Hematopoietic multipotent progenitor cell (in vitro differentiated cells): ENCODE measurements at regions not wholly inside any gene's neighbourhood (a gene's known extent, or its start where the extent isn't known, plus 50 kb on each side); places are given as distances from the start of the nearest gene placed in this dataset.
"Not testable (repeated sequence)": the region's sequence is repeated elsewhere in the genome, so short reads cannot be mapped to it uniquely, and the experiment has no call there.

ENCODE experiments used
- DNase-seq, 3 donors: peaks; one replicate each; pipeline ENCODE4 v3.0.0-alpha.2; 2011 to 2015; ENCODE audit warnings: low read depth in 2 of 3, low spot score in 2 of 3

DNA sequence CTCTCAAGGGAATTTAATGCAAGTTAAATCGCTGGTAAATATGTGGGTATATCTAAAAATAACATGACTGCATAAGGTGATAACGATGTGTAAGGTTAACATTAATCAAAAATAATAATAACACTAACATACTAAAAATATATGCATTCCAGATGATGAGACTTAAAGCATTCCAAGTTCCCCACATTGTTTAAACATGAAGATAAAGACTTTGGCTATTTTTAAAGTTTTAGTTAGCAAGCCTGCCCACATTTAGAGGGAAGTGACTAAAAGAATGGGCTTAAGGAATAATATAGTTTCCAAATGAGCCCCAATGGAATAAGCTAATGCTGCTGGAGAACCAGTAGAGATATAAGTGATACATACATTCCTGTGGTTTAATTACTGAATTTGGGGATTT lies 941.3 kb downstream of the TBC1D32 start:
- no peak for DNase-seq

DNA sequence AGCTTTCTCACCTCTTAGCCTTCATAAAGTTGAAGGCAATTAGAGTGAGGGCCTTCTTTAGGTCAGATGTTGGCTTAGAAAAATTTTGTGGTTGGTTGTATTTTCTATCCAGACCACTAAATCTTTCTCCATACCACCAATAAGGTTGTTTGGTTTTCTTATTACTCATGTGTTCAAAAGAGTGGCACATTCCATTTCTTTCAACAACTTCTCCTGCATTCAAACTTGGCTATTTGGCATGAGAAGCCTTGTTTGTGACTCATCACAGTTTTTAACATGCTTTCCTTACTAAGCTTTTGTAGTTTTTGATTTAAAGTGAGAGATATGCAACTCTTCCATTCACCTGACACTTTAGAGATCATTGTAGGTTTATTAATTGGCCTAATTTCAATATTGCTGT lies 949.6 kb downstream of the TBC1D32 start:
- DNase-seq: no peak

DNA sequence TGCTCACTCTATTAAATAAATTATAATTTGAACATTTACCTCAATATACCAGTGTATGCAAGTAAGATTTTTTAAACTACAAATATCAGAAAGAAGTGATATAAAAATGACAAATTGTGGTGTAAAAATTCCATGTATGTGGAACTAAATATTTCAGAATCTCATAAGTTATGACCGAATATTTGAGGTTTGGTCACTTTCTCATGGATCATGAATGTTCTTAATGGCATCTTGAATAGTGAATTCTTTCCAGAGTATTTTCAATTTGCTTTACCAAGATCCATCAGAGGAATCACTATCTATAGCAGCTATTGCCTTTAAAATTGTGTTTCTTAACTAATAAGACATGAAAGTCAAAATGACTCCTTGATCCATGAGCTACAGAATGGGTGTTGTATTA lies 950.6 kb downstream of the TBC1D32 start:
- no peak for DNase-seq

GRCh38 chr6:120378582-120379220 lies 955.6 kb downstream of the TBC1D32 start:
- DNase-seq: peak in 2 of 3 donors; percentile 45 to 68

GRCh38 chr6:120373185-120373584 lies 961.1 kb downstream of the TBC1D32 start:
- no peak for DNase-seq

- DNase-seq: no peak
These were observed 970.9 kb downstream of the TBC1D32 start for GRCh38 chr6:120363429-120363828.

DNA sequence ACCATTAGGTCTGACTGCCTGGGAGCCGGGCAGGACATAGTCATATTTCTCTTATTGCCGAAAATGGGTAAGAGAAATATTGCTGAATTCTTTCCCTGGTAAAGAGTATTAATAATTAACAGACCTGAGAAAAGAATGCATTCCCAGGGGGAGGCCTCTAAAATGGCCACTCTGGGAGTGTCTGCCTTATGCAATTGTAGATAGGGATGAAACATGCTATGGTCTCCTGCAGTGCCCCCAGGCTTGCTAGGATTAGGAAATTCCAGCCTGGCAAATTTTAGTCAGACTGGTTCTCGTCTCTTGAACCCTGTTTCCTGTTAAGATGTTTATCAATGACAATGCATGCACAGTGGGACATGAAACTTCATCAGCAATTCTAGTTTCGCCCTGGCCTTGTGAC lies 975.7 kb downstream of the TBC1D32 start:
- not testable (repeated sequence) for DNase-seq

DNA sequence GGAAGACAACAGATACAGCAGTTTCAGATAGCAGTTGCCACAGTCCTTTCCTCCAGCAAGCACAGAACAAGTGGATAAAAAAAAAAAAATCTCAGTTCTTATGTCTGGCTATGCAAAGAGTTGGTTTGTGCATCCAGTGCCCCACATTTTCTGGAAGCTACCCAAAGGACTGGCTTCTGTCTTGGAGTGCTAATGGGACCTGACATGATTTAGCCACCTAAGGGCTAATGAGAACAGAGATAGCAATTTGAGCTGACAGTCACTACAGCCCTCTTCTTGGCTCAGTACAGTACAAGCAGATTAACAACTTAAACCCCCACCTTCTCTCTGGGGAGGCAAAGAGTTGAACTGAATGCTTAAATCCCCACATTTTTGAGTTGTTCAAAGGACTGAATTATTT lies 976.8 kb downstream of the TBC1D32 start:
- DNase-seq: no peak

- no peak for DNase-seq
These were observed 978.5 kb downstream of the TBC1D32 start for GRCh38 chr6:120355822-120356221.

DNA sequence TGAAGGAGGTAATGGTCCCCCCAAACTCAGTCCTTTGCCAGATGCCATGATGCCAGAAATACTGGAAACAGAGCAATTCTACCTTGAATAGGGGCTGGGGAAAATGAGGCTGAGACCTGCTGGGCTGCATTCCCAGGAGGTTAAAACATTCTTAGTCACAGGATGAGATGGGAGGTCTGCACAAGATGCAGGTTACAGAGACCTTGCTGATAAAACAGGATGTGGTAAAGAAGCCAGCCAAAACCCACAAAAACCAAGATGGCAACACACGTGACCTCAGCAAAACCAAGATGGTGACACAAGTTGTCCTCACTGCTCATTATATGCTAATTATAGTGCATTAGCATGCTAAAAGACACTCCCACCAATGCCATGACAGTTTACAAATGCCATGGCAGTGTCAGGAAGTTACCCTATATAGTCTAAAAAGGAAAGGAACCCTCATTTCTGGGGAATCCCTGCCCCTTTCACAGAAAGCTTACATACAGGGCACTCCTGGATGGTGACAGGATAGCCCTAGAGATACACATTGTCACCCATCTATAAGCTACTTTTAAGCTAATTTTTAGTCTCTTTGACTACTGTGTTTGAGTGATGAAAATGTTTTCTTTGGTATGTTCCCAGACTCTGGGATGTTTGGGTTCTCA lies 979.7 kb downstream of the TBC1D32 start:
- DNase-seq: no peak

DNA sequence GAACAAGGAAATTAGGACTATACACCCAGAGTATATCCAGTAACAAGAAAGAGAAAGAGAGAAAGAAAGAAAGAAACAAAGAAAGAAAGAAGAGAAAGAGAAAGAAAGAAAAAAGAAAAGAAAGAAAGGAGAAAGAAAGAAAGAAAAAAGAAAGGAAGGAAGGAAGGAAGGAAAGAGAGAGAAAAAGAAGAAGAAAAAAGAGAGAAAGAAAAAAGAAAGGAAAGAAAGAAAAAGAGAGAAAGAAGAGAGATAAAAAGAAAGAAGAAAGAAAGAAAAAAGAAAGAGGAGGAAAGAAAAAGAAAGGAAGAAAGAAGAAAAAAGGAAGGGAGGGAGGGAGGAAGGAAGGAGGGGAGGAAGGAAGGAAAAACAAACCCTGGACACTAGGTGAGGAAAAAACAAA lies 981.8 kb downstream of the TBC1D32 start:
- no peak for DNase-seq

GRCh38 chr6:120348926-120349325 lies 985.4 kb downstream of the TBC1D32 start:
- no peak for DNase-seq

DNA sequence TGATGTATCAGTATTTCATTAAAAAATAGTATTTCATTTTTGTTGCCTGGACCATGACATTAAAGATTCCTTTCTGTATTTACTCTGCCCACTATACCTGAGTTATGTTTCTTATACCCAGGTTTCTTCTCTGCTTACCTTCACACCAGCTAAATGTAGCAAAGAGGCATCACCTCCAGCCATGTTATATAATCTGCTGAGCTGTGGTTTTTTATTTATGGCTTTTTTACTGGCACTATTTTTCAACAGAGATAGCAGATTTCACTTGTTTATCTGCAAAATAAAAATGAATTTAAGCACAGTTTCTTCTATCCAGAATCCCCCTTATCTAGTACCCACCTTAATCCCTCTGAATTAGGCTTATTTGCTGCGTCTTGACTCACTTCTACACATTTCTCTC lies 979.0 kb upstream of the MAN1A1 start:
- DNase-seq: no peak

DNA sequence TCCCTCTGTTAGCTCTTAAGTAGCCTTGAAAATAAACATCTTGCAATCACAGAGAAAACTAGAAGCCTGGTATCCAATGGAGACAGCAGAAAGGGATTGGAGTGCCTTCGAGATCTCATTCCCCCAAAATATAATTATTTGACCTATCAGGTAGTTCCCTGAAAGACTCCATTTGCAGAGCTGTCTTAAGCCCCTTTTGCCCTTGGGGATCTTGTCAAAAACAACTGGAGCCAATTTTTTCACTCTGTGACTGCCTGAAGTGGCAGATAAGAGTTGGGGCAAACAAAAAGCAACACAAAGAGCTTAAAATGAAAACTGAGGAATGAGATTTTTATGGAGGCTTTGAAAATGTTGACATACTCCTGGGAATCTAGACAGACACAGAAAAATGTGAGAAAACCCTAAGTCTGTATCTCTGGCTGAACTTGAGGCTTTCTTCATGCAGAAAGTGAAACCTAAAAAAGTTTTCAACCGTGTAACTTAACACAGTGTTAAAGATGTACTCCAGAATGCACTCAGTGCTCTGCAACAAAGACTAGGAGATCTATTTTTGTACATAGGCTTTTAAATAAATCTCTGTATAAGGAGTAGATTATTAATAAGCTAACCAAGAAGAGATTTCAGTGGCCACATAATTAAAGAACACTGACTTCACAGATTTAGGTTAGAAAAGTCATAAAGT lies 971.1 kb upstream of the MAN1A1 start:
- no peak for DNase-seq

GRCh38 chr6:120304223-120304622 lies 954.7 kb upstream of the MAN1A1 start:
- no peak for DNase-seq

GRCh38 chr6:120303527-120303926 lies 954.0 kb upstream of the MAN1A1 start:
- DNase-seq: no peak

DNA sequence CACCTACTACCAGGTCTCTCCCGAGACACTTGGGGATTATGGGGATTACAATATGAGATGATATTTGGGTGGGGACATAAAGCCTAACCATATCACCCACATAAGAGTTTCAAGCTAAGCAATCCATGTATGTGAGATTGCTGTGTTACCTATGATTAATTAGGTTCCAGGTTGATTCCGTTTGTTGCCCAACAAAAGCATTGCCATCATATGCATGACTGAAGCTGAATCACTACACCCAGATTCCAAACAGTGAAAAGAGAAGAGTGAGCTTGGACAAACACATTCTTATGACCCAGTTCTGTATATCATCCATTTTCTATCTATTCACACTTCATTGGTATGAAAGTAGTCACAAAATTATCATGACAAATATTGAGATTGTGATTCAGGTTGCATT lies 952.5 kb upstream of the MAN1A1 start:
- no peak for DNase-seq

- no peak for DNase-seq
These were observed 941.4 kb upstream of the MAN1A1 start for GRCh38 chr6:120290964-120291363.

DNA sequence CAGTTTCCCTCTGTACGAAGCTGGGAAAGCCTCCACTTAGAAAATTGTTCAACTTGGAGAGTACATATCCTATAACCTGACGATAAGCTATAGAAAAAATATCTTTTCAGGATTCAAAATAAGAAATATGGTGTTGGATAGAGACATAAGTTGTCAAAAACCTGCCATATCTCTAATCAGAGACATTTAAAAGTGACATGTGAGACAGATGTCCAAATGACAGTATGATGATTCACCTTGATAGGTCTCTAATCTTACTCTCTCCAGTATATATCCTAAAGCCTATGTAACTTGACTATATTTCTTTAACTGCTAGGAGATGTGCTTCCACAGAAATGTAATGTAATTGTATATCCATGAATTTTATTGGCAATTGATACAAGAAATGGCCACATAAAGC lies 932.4 kb upstream of the MAN1A1 start:
- no peak for DNase-seq

GRCh38 chr6:120279466-120280167 lies 930.1 kb upstream of the MAN1A1 start:
- DNase-seq: no peak

DNA sequence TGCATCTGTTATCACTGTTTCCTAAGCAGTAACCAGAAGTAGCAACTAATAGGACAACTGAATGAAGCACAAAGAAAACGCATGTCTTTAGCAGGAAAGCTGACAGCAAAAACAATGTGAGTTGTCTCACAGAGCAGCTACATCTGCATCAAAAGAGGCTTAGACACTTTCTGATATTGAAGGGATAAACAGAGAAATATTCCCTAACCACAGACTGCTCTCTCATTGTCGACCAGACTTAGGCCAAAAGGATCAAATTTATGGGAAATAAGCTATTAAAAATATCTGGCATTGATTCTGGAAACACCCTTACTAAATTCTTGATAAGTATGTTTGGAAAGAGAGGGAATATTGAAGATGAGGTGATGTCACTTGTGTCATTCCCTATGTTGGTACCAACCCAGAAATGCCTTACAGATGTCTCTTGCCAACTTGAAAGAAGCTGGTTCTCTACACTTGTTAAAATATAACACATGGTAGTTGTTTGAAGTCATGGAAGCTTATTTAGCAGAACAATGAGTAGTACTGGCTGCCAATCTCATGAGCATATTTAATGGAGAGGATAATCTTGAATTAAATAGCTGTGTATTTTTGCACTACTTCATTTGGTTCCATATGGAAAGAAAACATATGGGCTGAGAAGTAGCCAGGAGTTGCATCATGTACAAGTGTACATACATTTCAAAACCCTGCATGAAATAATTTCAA lies 929.3 kb upstream of the MAN1A1 start:
- DNase-seq: no peak
